ENCODE measurements at regions not wholly inside any gene's neighbourhood (a gene's known extent, or its start where the extent isn't known, plus 50 kb on each side); places are given as distances from the start of the nearest gene placed in this dataset.
A peak's percentile ranks its signal among the peaks of the same experiment; 100 is the strongest.

- TF ChIP-seq INSM2 (tag by site-specific recombination; IDR thresholded peaks at IDR 0.05) (peak; percentile 98), ZNF121 (tag by site-specific recombination; IDR thresholded peaks at IDR 0.05) (no peak; the same call in 1 of the 2 replicates), ZNF623 (tag by site-specific recombination; IDR thresholded peaks at IDR 0.05) (no peak; the same call in 1 of the 2 replicates), ZNF362 (tag by site-specific recombination; IDR thresholded peaks at IDR 0.05) (0 out of 2 replicates have a peak, but pooled peaks have one; percentile 29), ZNF707 (tag by site-specific recombination; IDR thresholded peaks at IDR 0.05) (peak; percentile 85), REPIN1 (tag by site-specific recombination; IDR thresholded peaks at IDR 0.05; ENCODE audit: low read depth) (no peak), ZNF426 (tag by site-specific recombination; IDR thresholded peaks at IDR 0.05) (no peak), ZNF560 (tag by site-specific recombination; IDR thresholded peaks at IDR 0.05; ENCODE audit: borderline replicate concordance) (no peak), ZNF792 (tag by site-specific recombination; IDR thresholded peaks at IDR 0.05) (0 out of 2 replicates have a peak, but pooled peaks have one; percentile 60), TRIM28 (IDR thresholded peaks at IDR 0.05; ENCODE audit: borderline replicate concordance, low read length) (no peak), ZNF174 (tag by site-specific recombination; IDR thresholded peaks at IDR 0.05) (no peak), ZNF473 (tag by site-specific recombination; IDR thresholded peaks at IDR 0.05) (no peak), REST (tag by site-specific recombination; IDR thresholded peaks at IDR 0.05) (peak; percentile 65), SCRT1 (tag by site-specific recombination; IDR thresholded peaks at IDR 0.05; ENCODE audit: borderline replicate concordance) (peak; percentile 9; the same call in 1 of the 2 replicates), YY2 (tag by site-specific recombination; IDR thresholded peaks at IDR 0.05) (no peak), ZNF664 (tag by site-specific recombination; IDR thresholded peaks at IDR 0.05) (peak; percentile 75), ZNF639 (tag by site-specific recombination; IDR thresholded peaks at IDR 0.05) (peak; percentile 90), ZNF548 (tag by site-specific recombination; IDR thresholded peaks at IDR 0.05) (no peak), ZFP41 (tag by site-specific recombination; IDR thresholded peaks at IDR 0.05; ENCODE audit: borderline replicate concordance) (no peak), ZNF112 (tag by site-specific recombination; IDR thresholded peaks at IDR 0.05) (no peak), GFI1B (tag by site-specific recombination; IDR thresholded peaks at IDR 0.05) (peak; percentile 98), ZNF311 (tag by site-specific recombination; IDR thresholded peaks at IDR 0.05; ENCODE audit: borderline replicate concordance) (no peak), ZNF610 (tag by site-specific recombination; IDR thresholded peaks at IDR 0.05; ENCODE audit: borderline replicate concordance) (peak; percentile 92), ZNF394 (tag by site-specific recombination; IDR thresholded peaks at IDR 0.05; ENCODE audit: borderline replicate concordance) (peak; percentile 74), ZNF692 (tag by site-specific recombination; IDR thresholded peaks at IDR 0.05) (peak; percentile 84), ZNF585B (tag by site-specific recombination; IDR thresholded peaks at IDR 0.05) (no peak), ZNF350 (tag by site-specific recombination; IDR thresholded peaks at IDR 0.05) (no peak), ZNF488 (tag by site-specific recombination; IDR thresholded peaks at IDR 0.05) (peak; percentile 98), ZNF843 (tag by site-specific recombination; IDR thresholded peaks at IDR 0.05) (peak; percentile 99)
These were observed 59.3 kb upstream of the COMTD1 start (continued) for GRCh38 chr10:75294866-75295701.

Measured in HEK293 (cell line).